GM23338 (cell line): ENCODE measurements at regions not wholly inside any gene's neighbourhood (a gene's known extent, or its start where the extent isn't known, plus 50 kb on each side); places are given as distances from the start of the nearest gene placed in this dataset.

ENCODE experiments used
- POLR2AphosphoS5 ChIP-seq: IDR thresholded peaks from 2 replicates; pipeline ENCODE4 v1.6.1; 2016; ENCODE audit warnings: antibody characterized with exemption, low read depth
- TF ChIP-seq, protein P1 (sequence below), 2 experiments: fragments of 200-600 bp in 1 of 2; sonication (generic) in 1 of 2; conservative IDR thresholded peaks; 2 replicates each; pipeline versions ENCODE4 v1.5.1 to v1.6.1; 2016 to 2017; ENCODE audit warnings: antibody characterized with exemption in 2 of 2, low read depth in 2 of 2, mild to moderate bottlenecking in 2 of 2, moderate library complexity in 1 of 2
- TF ChIP-seq, protein P2 (sequence below): IDR thresholded peaks from one replicate; pipeline ENCODE4 v1.6.1; 2018; ENCODE audit warnings: antibody characterized with exemption; ENCODE audit not compliant: unreplicated experiment

DNA sequence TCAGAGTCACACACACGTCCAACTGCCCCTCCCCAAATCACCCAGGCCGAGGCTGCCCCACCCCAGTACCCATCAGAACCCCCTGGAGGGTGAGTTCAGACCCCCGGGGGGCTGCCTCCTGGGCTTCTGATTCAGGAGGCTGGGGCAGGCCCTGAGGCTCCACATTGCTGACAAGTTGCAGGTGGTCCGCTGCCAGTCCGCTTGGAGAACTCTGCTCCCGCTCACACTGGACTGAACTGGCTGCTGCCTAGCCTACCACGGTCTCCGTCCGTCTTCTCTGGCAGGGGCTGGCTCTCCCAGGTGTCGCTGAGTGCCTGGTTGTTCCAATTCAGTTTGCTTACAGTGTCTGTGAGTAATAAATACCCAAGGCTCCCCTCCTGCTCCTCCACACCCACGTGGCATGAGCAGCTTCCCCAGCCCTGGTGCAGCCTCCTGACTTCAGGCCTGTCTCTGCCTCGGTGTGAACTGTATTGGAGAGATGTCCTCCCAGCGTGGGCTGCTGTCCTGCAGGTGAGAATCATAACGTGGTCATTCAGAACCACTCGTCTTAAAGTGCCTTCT, 163.4 kb downstream of the LAT start:
- TF ChIP-seq POLR2AphosphoS5, result no peak
- TF ChIP-seq, protein P1, sequence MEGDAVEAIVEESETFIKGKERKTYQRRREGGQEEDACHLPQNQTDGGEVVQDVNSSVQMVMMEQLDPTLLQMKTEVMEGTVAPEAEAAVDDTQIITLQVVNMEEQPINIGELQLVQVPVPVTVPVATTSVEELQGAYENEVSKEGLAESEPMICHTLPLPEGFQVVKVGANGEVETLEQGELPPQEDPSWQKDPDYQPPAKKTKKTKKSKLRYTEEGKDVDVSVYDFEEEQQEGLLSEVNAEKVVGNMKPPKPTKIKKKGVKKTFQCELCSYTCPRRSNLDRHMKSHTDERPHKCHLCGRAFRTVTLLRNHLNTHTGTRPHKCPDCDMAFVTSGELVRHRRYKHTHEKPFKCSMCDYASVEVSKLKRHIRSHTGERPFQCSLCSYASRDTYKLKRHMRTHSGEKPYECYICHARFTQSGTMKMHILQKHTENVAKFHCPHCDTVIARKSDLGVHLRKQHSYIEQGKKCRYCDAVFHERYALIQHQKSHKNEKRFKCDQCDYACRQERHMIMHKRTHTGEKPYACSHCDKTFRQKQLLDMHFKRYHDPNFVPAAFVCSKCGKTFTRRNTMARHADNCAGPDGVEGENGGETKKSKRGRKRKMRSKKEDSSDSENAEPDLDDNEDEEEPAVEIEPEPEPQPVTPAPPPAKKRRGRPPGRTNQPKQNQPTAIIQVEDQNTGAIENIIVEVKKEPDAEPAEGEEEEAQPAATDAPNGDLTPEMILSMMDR (conservative IDR thresholded peaks at IDR 0.05; ENCODE audit: low read depth in 2 of 2), result no peak
- TF ChIP-seq, protein P2, sequence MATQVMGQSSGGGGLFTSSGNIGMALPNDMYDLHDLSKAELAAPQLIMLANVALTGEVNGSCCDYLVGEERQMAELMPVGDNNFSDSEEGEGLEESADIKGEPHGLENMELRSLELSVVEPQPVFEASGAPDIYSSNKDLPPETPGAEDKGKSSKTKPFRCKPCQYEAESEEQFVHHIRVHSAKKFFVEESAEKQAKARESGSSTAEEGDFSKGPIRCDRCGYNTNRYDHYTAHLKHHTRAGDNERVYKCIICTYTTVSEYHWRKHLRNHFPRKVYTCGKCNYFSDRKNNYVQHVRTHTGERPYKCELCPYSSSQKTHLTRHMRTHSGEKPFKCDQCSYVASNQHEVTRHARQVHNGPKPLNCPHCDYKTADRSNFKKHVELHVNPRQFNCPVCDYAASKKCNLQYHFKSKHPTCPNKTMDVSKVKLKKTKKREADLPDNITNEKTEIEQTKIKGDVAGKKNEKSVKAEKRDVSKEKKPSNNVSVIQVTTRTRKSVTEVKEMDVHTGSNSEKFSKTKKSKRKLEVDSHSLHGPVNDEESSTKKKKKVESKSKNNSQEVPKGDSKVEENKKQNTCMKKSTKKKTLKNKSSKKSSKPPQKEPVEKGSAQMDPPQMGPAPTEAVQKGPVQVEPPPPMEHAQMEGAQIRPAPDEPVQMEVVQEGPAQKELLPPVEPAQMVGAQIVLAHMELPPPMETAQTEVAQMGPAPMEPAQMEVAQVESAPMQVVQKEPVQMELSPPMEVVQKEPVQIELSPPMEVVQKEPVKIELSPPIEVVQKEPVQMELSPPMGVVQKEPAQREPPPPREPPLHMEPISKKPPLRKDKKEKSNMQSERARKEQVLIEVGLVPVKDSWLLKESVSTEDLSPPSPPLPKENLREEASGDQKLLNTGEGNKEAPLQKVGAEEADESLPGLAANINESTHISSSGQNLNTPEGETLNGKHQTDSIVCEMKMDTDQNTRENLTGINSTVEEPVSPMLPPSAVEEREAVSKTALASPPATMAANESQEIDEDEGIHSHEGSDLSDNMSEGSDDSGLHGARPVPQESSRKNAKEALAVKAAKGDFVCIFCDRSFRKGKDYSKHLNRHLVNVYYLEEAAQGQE, result no peak
